ENCODE measurements at regions not wholly inside any gene's neighbourhood (a gene's known extent, or its start where the extent isn't known, plus 50 kb on each side); places are given as distances from the start of the nearest gene placed in this dataset.

- in situ Hi-C loops (cut with MboI; ENCODE audit: low sequenced_read_pairs) = no loop called here
Measured at GRCh38 chr1:73859227-73859626, 338.7 kb downstream of the LRRIQ3 start.

GRCh38 chr1:73854527-73854926 is 343.4 kb downstream of the LRRIQ3 start:
- in situ Hi-C loops (cut with MboI; ENCODE audit: low sequenced_read_pairs) = no loop called here

GRCh38 chr1:73842436-73842835 is 355.5 kb downstream of the LRRIQ3 start:
- in situ Hi-C loops (cut with MboI; ENCODE audit: low sequenced_read_pairs) = loop anchor here (25.0 kb wide), 1 partner anchor 845 kb away; no protein-coding TSS in a partner anchor

GRCh38 chr1:73839922-73840321 is 358.1 kb downstream of the LRRIQ3 start:
- in situ Hi-C loops (cut with MboI; ENCODE audit: low sequenced_read_pairs) = loop anchor here (25.0 kb wide), 1 partner anchor 847 kb away; no protein-coding TSS in a partner anchor

GRCh38 chr1:73832276-73833181 is 365.4 kb downstream of the LRRIQ3 start:
- in situ Hi-C loops (cut with MboI; ENCODE audit: low sequenced_read_pairs) = loop anchor here (25.0 kb wide), 1 partner anchor 855 kb away; no protein-coding TSS in a partner anchor

GRCh38 chr1:73827283-73827682 is 370.7 kb downstream of the LRRIQ3 start:
- in situ Hi-C loops (cut with MboI; ENCODE audit: low sequenced_read_pairs) = loop anchor here (25.0 kb wide), 1 partner anchor 860 kb away; no protein-coding TSS in a partner anchor

- in situ Hi-C loops (cut with MboI; ENCODE audit: low sequenced_read_pairs) = no loop called here
Measured at GRCh38 chr1:73824065-73824464, 373.9 kb downstream of the LRRIQ3 start.

GRCh38 chr1:73821520-73821919 is 376.5 kb downstream of the LRRIQ3 start:
- in situ Hi-C loops (cut with MboI; ENCODE audit: low sequenced_read_pairs) = no loop called here

- in situ Hi-C loops (cut with MboI; ENCODE audit: low sequenced_read_pairs) = no loop called here
Measured at GRCh38 chr1:73820843-73821242, 377.1 kb downstream of the LRRIQ3 start.

- in situ Hi-C loops (cut with MboI; ENCODE audit: low sequenced_read_pairs) = no loop called here
Measured at GRCh38 chr1:73813716-73814115, 384.3 kb downstream of the LRRIQ3 start.

- in situ Hi-C loops (cut with MboI; ENCODE audit: low sequenced_read_pairs) = no loop called here
Measured at GRCh38 chr1:73813236-73813635, 384.7 kb downstream of the LRRIQ3 start.

GRCh38 chr1:73811798-73812197 is 386.2 kb downstream of the LRRIQ3 start:
- in situ Hi-C loops (cut with MboI; ENCODE audit: low sequenced_read_pairs) = no loop called here

GRCh38 chr1:73804935-73805334 is 393.0 kb downstream of the LRRIQ3 start:
- in situ Hi-C loops (cut with MboI; ENCODE audit: low sequenced_read_pairs) = no loop called here

GRCh38 chr1:73803380-73803779 is 394.6 kb downstream of the LRRIQ3 start:
- in situ Hi-C loops (cut with MboI; ENCODE audit: low sequenced_read_pairs) = no loop called here

GRCh38 chr1:73801912-73802429 is 396.0 kb downstream of the LRRIQ3 start:
- in situ Hi-C loops (cut with MboI; ENCODE audit: low sequenced_read_pairs) = no loop called here

GRCh38 chr1:73800376-73800775 is 397.6 kb downstream of the LRRIQ3 start:
- in situ Hi-C loops (cut with MboI; ENCODE audit: low sequenced_read_pairs) = no loop called here

- in situ Hi-C loops (cut with MboI; ENCODE audit: low sequenced_read_pairs) = no loop called here
Measured at GRCh38 chr1:73789965-73790364, 408.0 kb downstream of the LRRIQ3 start.

GRCh38 chr1:73784026-73784425 is 413.9 kb downstream of the LRRIQ3 start:
- in situ Hi-C loops (cut with MboI; ENCODE audit: low sequenced_read_pairs) = no loop called here

- in situ Hi-C loops (cut with MboI; ENCODE audit: low sequenced_read_pairs) = no loop called here
Measured at GRCh38 chr1:73783352-73783751, 414.6 kb downstream of the LRRIQ3 start.

- in situ Hi-C loops (cut with MboI; ENCODE audit: low sequenced_read_pairs) = no loop called here
Measured at GRCh38 chr1:73782901-73783300, 415.1 kb downstream of the LRRIQ3 start.

GRCh38 chr1:73781251-73781650 is 416.7 kb downstream of the LRRIQ3 start:
- in situ Hi-C loops (cut with MboI; ENCODE audit: low sequenced_read_pairs) = no loop called here

GRCh38 chr1:73778471-73778870 is 419.5 kb downstream of the LRRIQ3 start:
- in situ Hi-C loops (cut with MboI; ENCODE audit: low sequenced_read_pairs) = no loop called here
